ENCODE measurements at regions not wholly inside any gene's neighbourhood (a gene's known extent, or its start where the extent isn't known, plus 50 kb on each side); places are given as distances from the start of the nearest gene placed in this dataset.

- H3K36me3 ChIP-seq, result no peaks in the 10 kb centered on the region
- DNase-seq, result no peak
- H3K4me3 ChIP-seq (ENCODE audit: low read depth, low read length), result no peak overlapping the region
- H3K4me1 ChIP-seq, result no peaks in the 10 kb centered on the region; the same call in 1 of the 2 replicates
- TF ChIP-seq CTCF (IDR thresholded peaks at IDR 0.05; ENCODE audit: low read depth, low read length), result no peak
- no peaks in the 10 kb centered on the region for H3K9me3 ChIP-seq
- no peaks in the 10 kb centered on the region for H3K27me3 ChIP-seq
Observed at GRCh38 chr13:50729177-50729576, 114.3 kb downstream of the DLEU7 start.

- no peaks in the 10 kb centered on the region for H3K36me3 ChIP-seq
- TF ChIP-seq CTCF (IDR thresholded peaks at IDR 0.05; ENCODE audit: low read depth, low read length), result no peak
- H3K9me3 ChIP-seq, result no peaks in the 10 kb centered on the region
- no peak overlapping the region for H3K4me3 ChIP-seq (ENCODE audit: low read depth, low read length)
- DNase-seq, result no peak
- H3K4me1 ChIP-seq, result no peaks in the 10 kb centered on the region; the same call in 1 of the 2 replicates
- no peaks in the 10 kb centered on the region for H3K27me3 ChIP-seq
Observed at GRCh38 chr13:50730496-50731351, 112.8 kb downstream of the DLEU7 start.

- Histone ChIP-seq H3K27me3 (no peaks in the 10 kb centered on the region), H3K36me3 (no peaks in the 10 kb centered on the region), H3K4me1 (no peaks in the 10 kb centered on the region; the same call in 1 of the 2 replicates), H3K4me3 (ENCODE audit: low read depth, low read length) (no peak overlapping the region), H3K9me3 (no peaks in the 10 kb centered on the region)
- no peak for TF ChIP-seq CTCF (IDR thresholded peaks at IDR 0.05; ENCODE audit: low read depth, low read length)
- no peak for DNase-seq
Observed at GRCh38 chr13:50731400-50731799, 112.1 kb downstream of the DLEU7 start.

- peak; percentile 24 for DNase-seq
Observed at GRCh38 chr13:50732712-50733111, 110.8 kb downstream of the DLEU7 start.

GRCh38 chr13:50733392-50733791 is 110.1 kb downstream of the DLEU7 start:
- Histone ChIP-seq H3K27me3 (no peaks in the 10 kb centered on the region), H3K4me1 (no peaks in the 10 kb centered on the region), H3K4me3 (ENCODE audit: low read depth, low read length) (no peak overlapping the region), H3K36me3 (no peaks in the 10 kb centered on the region), H3K9me3 (no peaks in the 10 kb centered on the region)
- no peak for DNase-seq
- no peak for TF ChIP-seq CTCF (IDR thresholded peaks at IDR 0.05; ENCODE audit: low read depth, low read length)

More at GRCh38 chr13:50732712-50733111, 110.8 kb downstream of the DLEU7 start:
- H3K9me3 ChIP-seq, result no peaks in the 10 kb centered on the region
- H3K27me3 ChIP-seq, result no peaks in the 10 kb centered on the region
- no peaks in the 10 kb centered on the region for H3K36me3 ChIP-seq
- no peak for TF ChIP-seq CTCF (IDR thresholded peaks at IDR 0.05; ENCODE audit: low read depth, low read length)
- H3K4me1 ChIP-seq, result no peaks in the 10 kb centered on the region
- no peak overlapping the region for H3K4me3 ChIP-seq (ENCODE audit: low read depth, low read length)

- no peaks in the 10 kb centered on the region for H3K4me1 ChIP-seq
- H3K36me3 ChIP-seq, result no peaks in the 10 kb centered on the region
- no peak for TF ChIP-seq CTCF (IDR thresholded peaks at IDR 0.05; ENCODE audit: low read depth, low read length)
- no peak overlapping the region for H3K4me3 ChIP-seq (ENCODE audit: low read depth, low read length)
- DNase-seq, result no peak
- no peaks in the 10 kb centered on the region for H3K9me3 ChIP-seq
- H3K27me3 ChIP-seq, result no peaks in the 10 kb centered on the region
Observed at GRCh38 chr13:50735071-50735470, 108.4 kb downstream of the DLEU7 start.
